ENCODE measurements at regions not wholly inside any gene's neighbourhood (a gene's known extent, or its start where the extent isn't known, plus 50 kb on each side); places are given as distances from the start of the nearest gene placed in this dataset.
"Not testable (repeated sequence)": the region's sequence is repeated elsewhere in the genome, so short reads cannot be mapped to it uniquely, and the experiment has no call there.

DNA sequence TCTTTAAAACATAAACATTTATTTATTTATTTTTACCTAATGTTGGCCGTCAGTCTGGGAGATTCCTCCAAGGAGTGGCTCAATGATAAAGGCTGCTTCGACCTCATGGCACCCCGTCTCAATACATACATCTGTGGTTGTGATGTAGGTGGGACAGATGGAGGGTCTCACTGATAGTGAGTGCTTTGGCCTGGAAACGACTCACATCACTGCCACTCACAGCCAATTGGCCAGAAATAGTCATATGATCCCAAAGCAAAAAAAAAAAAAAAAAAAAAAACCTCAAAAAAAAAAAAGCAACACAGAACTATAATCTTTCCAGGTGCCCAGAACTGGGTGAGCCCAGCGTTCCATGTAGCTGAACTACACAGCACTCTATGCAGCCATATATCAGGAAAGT, 125.4 kb downstream of the PSAT1 start:
- H3K27ac Mint-ChIP-seq (ENCODE audit: unreplicated experiment): no peak overlapping the region
- H3K4me1 Mint-ChIP-seq (ENCODE audit: unreplicated experiment): no peaks in the 10 kb centered on the region
- DNase-seq (ENCODE audit: low spot score): no peak
- TF ChIP-seq, protein P1, sequence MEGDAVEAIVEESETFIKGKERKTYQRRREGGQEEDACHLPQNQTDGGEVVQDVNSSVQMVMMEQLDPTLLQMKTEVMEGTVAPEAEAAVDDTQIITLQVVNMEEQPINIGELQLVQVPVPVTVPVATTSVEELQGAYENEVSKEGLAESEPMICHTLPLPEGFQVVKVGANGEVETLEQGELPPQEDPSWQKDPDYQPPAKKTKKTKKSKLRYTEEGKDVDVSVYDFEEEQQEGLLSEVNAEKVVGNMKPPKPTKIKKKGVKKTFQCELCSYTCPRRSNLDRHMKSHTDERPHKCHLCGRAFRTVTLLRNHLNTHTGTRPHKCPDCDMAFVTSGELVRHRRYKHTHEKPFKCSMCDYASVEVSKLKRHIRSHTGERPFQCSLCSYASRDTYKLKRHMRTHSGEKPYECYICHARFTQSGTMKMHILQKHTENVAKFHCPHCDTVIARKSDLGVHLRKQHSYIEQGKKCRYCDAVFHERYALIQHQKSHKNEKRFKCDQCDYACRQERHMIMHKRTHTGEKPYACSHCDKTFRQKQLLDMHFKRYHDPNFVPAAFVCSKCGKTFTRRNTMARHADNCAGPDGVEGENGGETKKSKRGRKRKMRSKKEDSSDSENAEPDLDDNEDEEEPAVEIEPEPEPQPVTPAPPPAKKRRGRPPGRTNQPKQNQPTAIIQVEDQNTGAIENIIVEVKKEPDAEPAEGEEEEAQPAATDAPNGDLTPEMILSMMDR (IDR thresholded peaks at IDR 0.05; ENCODE audit: unreplicated experiment): no peak
- H3K9me3 Mint-ChIP-seq (ENCODE audit: unreplicated experiment): no peaks in the 10 kb centered on the region
- no peaks in the 10 kb centered on the region for H3K36me3 Mint-ChIP-seq (ENCODE audit: low read depth, unreplicated experiment)
- H3K27me3 Mint-ChIP-seq (ENCODE audit: unreplicated experiment): no peaks in the 10 kb centered on the region
- H3K4me3 Mint-ChIP-seq (ENCODE audit: unreplicated experiment): no peak overlapping the region

DNA sequence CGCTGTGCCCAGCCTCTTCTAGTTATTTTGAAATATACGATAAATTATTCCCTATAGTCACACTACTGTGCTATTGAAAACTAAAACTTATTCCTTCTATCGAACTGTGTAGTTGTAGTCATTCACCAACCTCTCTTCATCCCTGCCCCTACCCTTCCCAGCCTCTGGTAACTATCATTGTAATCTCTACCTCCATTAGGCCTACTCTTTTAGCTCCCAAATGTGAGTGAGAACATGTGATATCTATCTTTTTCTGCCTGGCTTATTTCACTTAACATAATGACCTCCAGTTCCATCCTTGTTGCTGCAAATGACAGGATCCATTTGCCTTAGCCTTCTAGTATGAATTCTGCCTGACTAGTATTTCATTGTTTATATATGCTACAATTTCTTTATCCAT, 127.4 kb downstream of the PSAT1 start:
- Mint-ChIP-seq H3K27ac (ENCODE audit: unreplicated experiment) (no peak overlapping the region), H3K4me3 (ENCODE audit: unreplicated experiment) (no peak overlapping the region), H3K36me3 (ENCODE audit: low read depth, unreplicated experiment) (no peaks in the 10 kb centered on the region), H3K4me1 (ENCODE audit: unreplicated experiment) (no peaks in the 10 kb centered on the region), H3K27me3 (ENCODE audit: unreplicated experiment) (no peaks in the 10 kb centered on the region), H3K9me3 (ENCODE audit: unreplicated experiment) (no peaks in the 10 kb centered on the region)
- TF ChIP-seq, protein P1 (IDR thresholded peaks at IDR 0.05; ENCODE audit: unreplicated experiment): no peak
- DNase-seq (ENCODE audit: low spot score): no peak

DNA sequence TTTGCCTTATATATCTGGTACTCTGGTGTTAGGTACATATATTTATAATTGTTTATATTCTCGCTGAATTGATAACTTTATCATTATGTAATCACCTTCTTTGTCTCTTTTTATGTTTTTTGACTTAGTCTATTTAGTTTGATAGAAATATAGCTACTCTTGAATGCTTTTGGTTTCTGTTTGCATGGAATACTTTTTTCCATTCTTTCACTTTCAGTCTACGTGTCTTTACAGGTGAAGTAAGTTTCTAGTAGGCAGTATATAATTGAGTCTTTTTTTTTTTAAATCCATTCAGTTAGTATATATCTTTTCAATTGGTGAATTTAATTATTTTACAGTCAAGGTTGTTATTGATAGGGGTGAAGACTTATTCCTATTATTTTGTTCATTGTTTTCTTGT, 131.7 kb downstream of the PSAT1 start:
- no peaks in the 10 kb centered on the region for H3K27me3 Mint-ChIP-seq (ENCODE audit: unreplicated experiment)
- H3K36me3 Mint-ChIP-seq (ENCODE audit: low read depth, unreplicated experiment): no peaks in the 10 kb centered on the region
- no peaks in the 10 kb centered on the region for H3K9me3 Mint-ChIP-seq (ENCODE audit: unreplicated experiment)
- no peak overlapping the region for H3K4me3 Mint-ChIP-seq (ENCODE audit: unreplicated experiment)
- DNase-seq (ENCODE audit: low spot score): no peak
- no peak overlapping the region for H3K27ac Mint-ChIP-seq (ENCODE audit: unreplicated experiment)
- H3K4me1 Mint-ChIP-seq (ENCODE audit: unreplicated experiment): no peaks in the 10 kb centered on the region
- TF ChIP-seq, protein P1 (IDR thresholded peaks at IDR 0.05; ENCODE audit: unreplicated experiment): no peak

DNA sequence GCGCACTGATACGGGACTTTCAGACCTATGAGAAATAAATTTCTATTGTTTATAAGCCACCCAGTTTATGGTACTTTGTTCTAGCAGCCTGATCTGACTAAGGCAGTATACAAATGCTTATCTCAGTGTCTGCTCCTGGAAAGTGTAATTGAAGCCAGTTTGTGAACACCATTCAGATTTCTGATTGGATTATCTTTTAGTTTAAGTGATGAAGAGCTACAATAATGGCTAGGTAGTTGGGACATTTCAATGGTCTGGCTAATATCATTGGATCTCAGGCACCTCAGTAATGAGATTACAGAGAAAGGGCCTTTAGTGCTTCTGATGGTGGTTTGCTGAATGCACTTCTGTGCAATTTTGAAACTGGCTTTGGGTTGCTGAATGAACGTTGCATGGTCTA, 133.5 kb downstream of the PSAT1 start:
- TF ChIP-seq, protein P1 (IDR thresholded peaks at IDR 0.05; ENCODE audit: unreplicated experiment): no peak
- H3K27ac Mint-ChIP-seq (ENCODE audit: unreplicated experiment): no peak overlapping the region
- no peaks in the 10 kb centered on the region for H3K36me3 Mint-ChIP-seq (ENCODE audit: low read depth, unreplicated experiment)
- no peak overlapping the region for H3K4me3 Mint-ChIP-seq (ENCODE audit: unreplicated experiment)
- H3K9me3 Mint-ChIP-seq (ENCODE audit: unreplicated experiment): no peaks in the 10 kb centered on the region
- H3K4me1 Mint-ChIP-seq (ENCODE audit: unreplicated experiment): no peaks in the 10 kb centered on the region
- no peak for DNase-seq (ENCODE audit: low spot score)
- no peaks in the 10 kb centered on the region for H3K27me3 Mint-ChIP-seq (ENCODE audit: unreplicated experiment)

DNA sequence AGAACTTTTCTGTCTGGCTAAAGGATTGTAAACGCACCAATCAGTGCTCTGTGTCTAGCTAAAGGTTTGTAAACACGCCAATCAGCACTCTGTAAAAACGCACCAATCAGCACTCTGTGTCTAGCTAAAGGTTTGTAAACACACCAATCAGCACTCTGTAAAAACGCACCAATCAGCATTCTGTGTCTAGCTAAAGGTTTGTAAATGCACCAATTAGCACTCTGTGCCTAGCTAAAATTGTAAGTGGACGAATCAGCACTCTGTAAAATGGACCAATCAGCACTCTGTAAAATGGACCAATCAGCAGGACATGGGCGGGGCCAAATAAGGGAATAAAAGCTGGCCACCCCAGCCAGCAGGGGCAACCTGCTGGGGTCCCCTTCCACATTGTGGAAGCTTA, 134.1 kb downstream of the PSAT1 start:
- not testable (repeated sequence) for H3K27ac Mint-ChIP-seq (ENCODE audit: unreplicated experiment); H3K4me3 Mint-ChIP-seq (ENCODE audit: unreplicated experiment); H3K9me3 Mint-ChIP-seq (ENCODE audit: unreplicated experiment); H3K27me3 Mint-ChIP-seq (ENCODE audit: unreplicated experiment); H3K36me3 Mint-ChIP-seq (ENCODE audit: low read depth, unreplicated experiment); H3K4me1 Mint-ChIP-seq (ENCODE audit: unreplicated experiment); DNase-seq (ENCODE audit: low spot score)

DNA sequence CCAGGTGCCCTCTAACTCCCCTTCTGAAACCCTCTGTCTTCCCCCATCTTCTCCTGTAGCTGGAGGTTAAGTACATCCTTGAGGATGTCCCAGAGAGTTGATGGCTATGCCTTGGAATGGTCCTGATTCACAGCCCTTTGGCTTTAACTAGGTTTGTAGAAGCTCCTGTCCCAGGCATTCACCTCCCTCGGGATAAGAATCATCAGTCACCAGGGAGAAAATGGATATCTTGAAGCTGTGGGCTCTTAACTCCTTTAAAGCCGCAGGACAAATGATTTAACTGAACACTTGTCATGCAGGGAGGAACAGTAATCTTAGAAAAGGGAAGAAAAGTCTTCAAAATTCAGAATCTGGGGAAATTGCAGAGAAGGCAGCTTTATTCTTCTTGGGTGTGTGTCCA, 139.9 kb downstream of the PSAT1 start:
- TF ChIP-seq, protein P1 (IDR thresholded peaks at IDR 0.05; ENCODE audit: unreplicated experiment): no peak
- no peak for DNase-seq (ENCODE audit: low spot score)
- Mint-ChIP-seq H3K27me3 (ENCODE audit: unreplicated experiment) (peaks cover 3% of the 10 kb centered on the region), H3K4me3 (ENCODE audit: unreplicated experiment) (no peak overlapping the region), H3K36me3 (ENCODE audit: low read depth, unreplicated experiment) (no peaks in the 10 kb centered on the region), H3K27ac (ENCODE audit: unreplicated experiment) (no peak overlapping the region), H3K4me1 (ENCODE audit: unreplicated experiment) (peaks cover 7% of the 10 kb centered on the region), H3K9me3 (ENCODE audit: unreplicated experiment) (no peaks in the 10 kb centered on the region)
